ENCODE measurements at regions not wholly inside any gene's neighbourhood (a gene's known extent, or its start where the extent isn't known, plus 50 kb on each side); places are given as distances from the start of the nearest gene placed in this dataset.

GRCh38 chr5:107293541-107294210 is 377.1 kb downstream of the EFNA5 start:
- TF ChIP-seq GATA3 (IDR thresholded peaks at IDR 0.05; ENCODE audit: low read depth, low read length) (no peak), GATA2 (IDR thresholded peaks at IDR 0.05; ENCODE audit: low read depth, low read length) (no peak)
